ENCODE measurements at regions not wholly inside any gene's neighbourhood (a gene's known extent, or its start where the extent isn't known, plus 50 kb on each side); places are given as distances from the start of the nearest gene placed in this dataset.

- TF ChIP-seq CTCF (IDR thresholded peaks at IDR 0.05; ENCODE audit: low read depth, low read length, missing control alignments): no peak
- H3K4me3 ChIP-seq (replicated peaks; ENCODE audit: low read depth, low read length): no peak overlapping the region
- no peak for DNase-seq (ENCODE audit: extremely low read depth, low read depth)
Observed at GRCh38 chr1:4600615-4601460, 53.6 kb upstream of the AJAP1 start.

- TF ChIP-seq CTCF (IDR thresholded peaks at IDR 0.05; ENCODE audit: low read depth, low read length, missing control alignments): no peak
- no peak for DNase-seq (ENCODE audit: extremely low read depth, low read depth)
- no peak overlapping the region for H3K4me3 ChIP-seq (replicated peaks; ENCODE audit: low read depth, low read length)
Observed at GRCh38 chr1:4601941-4602340, 52.5 kb upstream of the AJAP1 start.

GRCh38 chr1:4602462-4603294 lies 51.7 kb upstream of the AJAP1 start:
- H3K4me3 ChIP-seq (replicated peaks; ENCODE audit: low read depth, low read length): no peak overlapping the region
- TF ChIP-seq CTCF (IDR thresholded peaks at IDR 0.05; ENCODE audit: low read depth, low read length, missing control alignments): no peak
- DNase-seq (ENCODE audit: extremely low read depth, low read depth): no peak

- no peak overlapping the region for H3K4me3 ChIP-seq (replicated peaks; ENCODE audit: low read depth, low read length)
- DNase-seq (ENCODE audit: extremely low read depth, low read depth): no peak
- no peak for TF ChIP-seq CTCF (IDR thresholded peaks at IDR 0.05; ENCODE audit: low read depth, low read length, missing control alignments)
Observed at GRCh38 chr1:4603295-4604110, 50.9 kb upstream of the AJAP1 start.

Data from HFF-Myc (cell line).